Posterior vena cava (tissue), 2 donors: ENCODE measurements at regions not wholly inside any gene's neighbourhood (a gene's known extent, or its start where the extent isn't known, plus 50 kb on each side); places are given as distances from the start of the nearest gene placed in this dataset.

Source experiments
- DNase-seq: peaks from one replicate; pipeline ENCODE4 v3.0.0-alpha.2; 2020; ENCODE audit warnings: low spot score
- intact Hi-C, 2 donors: fragments of 100-400 bp; cut with DNase I; formaldehyde crosslinking; loops; one replicate each; pipeline versions ENCODE4 v1.14.1 to v1.14.2; 2022 to 2023
- donor health status: DM: yes; HTN: yes; CAD: no.
- donor health status: DM: yes; HTN: yes; CAD: no.

DNA sequence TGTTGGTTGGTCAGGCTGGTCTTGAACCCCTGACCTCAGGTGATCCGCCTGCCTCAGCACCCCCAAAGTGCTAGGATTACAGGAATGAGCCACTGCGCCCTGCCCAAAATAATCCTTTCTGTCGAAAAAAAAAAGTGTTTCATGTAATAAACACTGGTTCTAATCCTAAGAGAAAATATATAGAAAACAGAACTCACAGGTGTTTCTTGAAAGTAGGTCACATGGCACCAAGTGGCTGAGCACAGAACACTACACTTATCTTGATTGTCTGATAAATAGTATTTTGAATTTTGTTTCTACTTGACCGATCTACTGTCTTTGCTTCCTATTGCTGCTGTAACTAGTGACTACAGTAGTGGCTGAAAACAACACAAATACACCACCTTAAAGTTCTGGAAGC lies 87.6 kb upstream of the SOD1 start:
- intact Hi-C loops, result loop anchor here in 1 of 2 donors (10.0 kb wide), 1 partner anchor 377 kb away; no protein-coding TSS in a partner anchor
- no peak for DNase-seq

DNA sequence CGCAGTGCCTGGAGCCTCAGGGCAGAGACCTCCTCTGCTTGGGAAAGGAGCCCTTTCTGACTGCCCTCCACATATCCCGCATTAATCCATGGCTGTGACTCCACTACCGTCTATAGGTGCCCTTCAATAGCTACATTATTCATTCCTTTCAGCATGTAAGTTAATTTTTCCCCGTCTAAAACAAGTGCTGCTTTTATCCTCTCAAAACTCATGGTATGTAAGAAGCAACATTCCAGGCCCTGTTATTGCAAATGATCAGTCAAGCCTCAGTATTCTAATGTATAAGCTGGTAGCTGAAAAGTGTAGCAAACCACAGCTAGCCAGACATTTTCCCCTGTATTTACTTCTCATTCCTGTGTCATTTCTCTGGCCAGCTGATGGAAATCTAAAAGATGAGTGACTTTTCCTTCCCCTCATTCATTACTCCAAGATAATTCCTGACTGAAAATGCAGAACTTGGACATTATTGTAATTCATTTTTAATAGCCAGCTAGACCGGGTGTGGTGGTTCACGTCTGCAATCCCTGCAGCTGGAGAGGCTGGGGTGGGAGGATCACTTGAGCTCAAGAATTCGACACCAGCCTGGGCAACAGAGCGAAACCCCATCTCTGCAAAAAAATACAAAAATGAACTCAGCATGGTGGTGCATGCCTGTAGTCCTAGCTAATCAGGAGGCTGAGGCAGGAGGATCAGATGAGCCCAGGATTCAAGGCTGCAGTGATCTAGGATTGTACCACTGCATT lies 88.5 kb upstream of the SOD1 start:
- intact Hi-C loops, result loop anchor here in 1 of 2 donors (10.0 kb wide), 1 partner anchor 376 kb away; no protein-coding TSS in a partner anchor
- DNase-seq, result no peak

- DNase-seq, result no peak
- intact Hi-C loops, result no loop called here
Observed at GRCh38 chr21:31566611-31567010, 92.9 kb upstream of the SOD1 start.

DNA sequence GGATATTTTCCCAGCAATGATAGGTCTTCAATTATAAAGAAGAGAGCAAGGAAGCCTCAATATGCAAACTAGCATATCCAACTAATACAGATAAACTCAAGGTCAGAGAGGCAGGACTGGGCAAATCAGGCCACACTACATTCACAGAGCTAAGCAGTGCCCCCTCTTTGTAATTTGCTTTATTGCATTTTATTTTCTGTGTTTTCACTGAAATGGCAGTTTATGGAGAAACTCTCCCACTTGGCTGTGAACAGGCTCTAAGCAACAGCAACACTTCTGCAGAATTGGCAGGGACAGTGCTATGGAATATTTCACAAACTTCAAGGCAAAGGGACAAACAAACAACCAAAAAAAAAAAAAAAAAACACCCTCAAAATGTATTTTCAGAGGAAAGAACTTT lies 93.4 kb upstream of the SOD1 start:
- DNase-seq, result no peak
- intact Hi-C loops, result no loop called here

GRCh38 chr21:31564439-31564838 lies 95.1 kb upstream of the SOD1 start:
- intact Hi-C loops, result no loop called here
- no peak for DNase-seq

GRCh38 chr21:31560479-31560878 lies 99.0 kb upstream of the SOD1 start:
- intact Hi-C loops, result no loop called here
- no peak for DNase-seq

- DNase-seq, result peak; percentile 93
- intact Hi-C loops, result no loop called here
Observed at GRCh38 chr21:31559368-31560119, 99.9 kb upstream of the SOD1 start.

DNA sequence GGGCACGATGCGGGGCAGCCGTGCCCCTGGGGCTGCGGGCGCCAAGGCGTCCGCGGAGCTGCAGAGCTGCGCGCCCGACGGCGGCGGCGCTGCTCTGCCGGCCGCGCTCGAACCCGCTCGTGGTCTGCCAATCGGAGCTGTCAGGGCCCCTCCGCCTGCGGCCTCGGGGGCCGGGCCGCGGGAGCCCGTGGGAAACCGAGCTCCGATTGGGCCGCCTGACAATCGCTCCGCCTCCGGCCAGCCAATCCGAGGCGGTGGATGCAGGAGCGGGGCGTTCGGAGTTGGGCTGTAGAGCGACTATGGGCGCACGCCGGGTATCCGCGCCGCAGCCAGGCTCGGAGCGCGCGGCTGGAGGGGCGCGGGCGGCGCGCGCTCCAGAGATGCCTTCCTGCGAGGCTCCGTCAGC lies 100.5 kb upstream of the SOD1 start:
- intact Hi-C loops, result no loop called here
- DNase-seq, result peak; percentile 92

GRCh38 chr21:31558189-31558961 lies 101.1 kb upstream of the SOD1 start:
- DNase-seq, result no peak
- intact Hi-C loops, result no loop called here

DNA sequence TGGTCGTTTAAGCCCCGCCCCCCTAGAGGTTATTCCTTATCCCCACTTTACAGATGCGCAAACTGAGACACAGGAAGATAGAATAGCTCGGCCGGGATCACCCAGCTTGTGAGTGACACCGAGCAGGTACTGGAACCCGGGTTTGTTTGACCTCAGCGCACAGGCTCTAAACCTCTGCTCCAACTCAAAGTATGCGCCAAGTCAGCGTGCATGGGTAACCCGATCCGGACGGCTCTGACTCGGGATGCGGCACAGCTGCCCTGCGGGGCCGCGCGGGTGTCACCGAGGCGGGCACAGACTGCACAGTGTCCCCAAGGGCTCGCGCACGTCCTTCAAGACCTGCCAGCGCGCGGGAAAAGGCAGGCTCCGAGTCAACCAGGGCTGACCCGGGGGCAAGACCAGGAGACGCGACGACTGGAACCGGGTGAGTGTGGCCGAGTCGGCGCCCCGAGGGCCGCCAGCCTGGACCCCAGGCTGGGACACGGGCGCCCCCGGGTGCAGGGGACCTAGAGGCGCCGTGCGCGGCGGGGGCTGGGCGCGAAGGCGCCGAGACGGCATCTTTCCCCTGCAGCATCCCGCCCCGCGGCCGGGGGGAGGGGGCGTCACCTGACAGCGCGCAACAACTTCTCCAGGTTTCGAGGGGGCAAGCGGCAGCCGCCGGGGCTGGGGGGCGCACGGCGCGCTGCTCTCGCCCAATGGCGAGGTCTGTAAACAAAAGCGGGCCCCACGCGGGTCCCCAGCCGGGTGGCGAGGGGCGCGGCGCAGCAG lies 101.9 kb upstream of the SOD1 start:
- DNase-seq, result no peak
- intact Hi-C loops, result no loop called here

DNA sequence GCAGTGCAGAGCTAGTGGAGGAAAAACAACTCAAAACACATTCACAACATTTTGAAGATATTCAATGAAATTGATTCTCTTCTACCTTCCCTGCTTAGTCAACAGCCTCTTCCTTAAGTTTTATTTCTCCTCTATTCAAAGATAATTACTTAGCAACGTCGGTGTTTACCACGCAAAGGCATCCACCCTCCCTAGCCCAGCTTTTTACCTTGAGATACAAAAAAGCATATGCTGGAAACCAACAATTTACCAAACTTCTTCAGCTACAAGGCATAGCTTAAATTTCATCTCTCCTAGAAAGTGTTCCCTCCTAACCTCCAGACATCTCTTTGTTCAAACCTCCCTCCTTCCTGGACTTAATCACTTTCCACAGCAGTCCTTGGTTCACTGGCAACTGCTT lies 102.8 kb upstream of the SOD1 start:
- intact Hi-C loops, result no loop called here
- no peak for DNase-seq

DNA sequence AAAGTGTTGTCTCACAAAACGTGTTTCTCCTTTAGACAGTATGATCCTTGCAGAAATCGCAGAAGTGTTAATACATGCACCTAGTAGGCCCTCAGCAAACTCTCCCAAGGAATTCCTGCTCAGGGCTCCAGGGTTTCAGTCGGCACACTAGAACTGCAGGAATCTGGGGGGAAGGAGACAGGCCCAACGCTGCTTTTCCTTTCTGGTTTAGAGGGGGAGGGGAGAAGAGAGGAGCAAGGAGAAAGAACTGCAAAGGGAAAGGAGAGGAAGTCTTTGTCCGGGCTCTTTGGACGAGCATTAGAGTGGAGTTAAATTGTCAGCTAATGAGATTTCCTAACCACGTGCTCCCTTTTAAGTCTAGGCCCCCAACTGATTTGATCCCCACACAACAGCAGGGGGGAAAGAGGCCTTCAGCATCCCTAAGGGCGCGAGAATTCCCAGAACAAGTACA lies 103.7 kb upstream of the SOD1 start:
- no peak for DNase-seq
- intact Hi-C loops, result no loop called here

- intact Hi-C loops, result no loop called here
- no peak for DNase-seq
Observed at GRCh38 chr21:31554511-31555022, 104.9 kb upstream of the SOD1 start.

DNA sequence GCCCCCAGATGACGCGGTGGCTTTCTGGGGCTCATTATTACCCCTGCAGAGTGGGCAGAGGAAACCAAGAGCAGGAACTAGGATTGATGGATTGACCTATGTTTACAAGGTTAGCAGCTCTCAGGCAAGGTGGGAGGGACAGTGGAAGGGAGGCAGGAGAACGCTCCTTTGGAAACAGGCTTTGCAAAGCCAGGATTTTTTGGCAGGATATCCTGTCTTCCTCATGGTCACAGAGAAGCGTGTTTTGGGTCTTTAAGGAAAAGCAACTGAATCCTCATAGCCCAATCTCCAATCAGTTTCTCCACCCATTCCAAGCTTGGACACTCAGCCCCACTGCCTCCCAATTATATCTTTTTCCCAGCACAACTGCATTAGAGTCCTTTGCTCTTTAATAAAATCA lies 105.6 kb upstream of the SOD1 start:
- DNase-seq, result no peak
- intact Hi-C loops, result no loop called here

- intact Hi-C loops, result no loop called here
- no peak for DNase-seq
Observed at GRCh38 chr21:31553461-31553860, 106.0 kb upstream of the SOD1 start.

- intact Hi-C loops, result no loop called here
Observed at GRCh38 chr21:31552826-31553225, 106.7 kb upstream of the SOD1 start.

GRCh38 chr21:31550070-31550469 lies 109.4 kb upstream of the SOD1 start:
- DNase-seq, result no peak
- intact Hi-C loops, result no loop called here

More at GRCh38 chr21:31552826-31553225, 106.7 kb upstream of the SOD1 start:
- no peak for DNase-seq

DNA sequence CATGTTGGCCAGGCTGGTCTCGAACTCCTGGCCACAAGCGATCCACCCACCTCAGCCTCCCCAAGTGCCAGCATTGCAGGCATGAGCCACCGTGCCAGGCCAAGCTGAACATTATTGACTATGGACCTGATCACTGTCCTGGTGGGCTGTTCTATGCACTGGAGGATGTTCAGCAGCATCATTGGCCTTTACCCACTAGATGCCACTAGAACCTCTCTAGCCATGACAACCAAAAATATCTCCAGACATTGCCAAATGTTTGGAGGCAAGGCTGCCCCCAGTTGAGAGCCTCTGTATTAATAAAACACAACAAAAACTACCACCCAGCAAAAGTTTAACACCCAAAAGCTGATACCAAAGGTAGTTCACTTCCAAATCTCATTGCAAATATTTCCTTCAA lies 110.8 kb upstream of the SOD1 start:
- no peak for DNase-seq
- intact Hi-C loops, result no loop called here
